Stimulated activated CD4-positive, alpha-beta T cell treated with anti-CD3 and anti-CD28 coated beads, Interleukin-2, amount 100 ng/mL, for 48 hours (primary cell): ENCODE measurements at regions not wholly inside any gene's neighbourhood (a gene's known extent, or its start where the extent isn't known, plus 50 kb on each side); places are given as distances from the start of the nearest gene placed in this dataset.

Source experiments
- DNase-seq, 2 donors: peaks; one replicate each; pipeline ENCODE4 v3.0.0-alpha.2; 2020

GRCh38 chr3:106231086-106231485 is 362.3 kb upstream of the CBLB start:
- no peak for DNase-seq

GRCh38 chr3:106232956-106233355 is 364.1 kb upstream of the CBLB start:
- no peak for DNase-seq

- DNase-seq = no peak
These were observed 370.4 kb upstream of the CBLB start for GRCh38 chr3:106239195-106239697.

GRCh38 chr3:106241593-106241992 is 372.8 kb upstream of the CBLB start:
- DNase-seq = no peak

GRCh38 chr3:106242781-106243180 is 374.0 kb upstream of the CBLB start:
- DNase-seq = no peak

- DNase-seq = no peak
These were observed 376.6 kb upstream of the CBLB start for GRCh38 chr3:106245400-106245799.

- DNase-seq = no peak
These were observed 379.3 kb upstream of the CBLB start for GRCh38 chr3:106247902-106248684.

GRCh38 chr3:106249159-106249558 is 380.3 kb upstream of the CBLB start:
- DNase-seq = no peak

GRCh38 chr3:106249981-106250380 is 381.2 kb upstream of the CBLB start:
- DNase-seq = no peak

GRCh38 chr3:106251160-106251892 is 382.5 kb upstream of the CBLB start:
- no peak for DNase-seq

GRCh38 chr3:106255870-106256248 is 387.0 kb upstream of the CBLB start:
- no peak for DNase-seq

- no peak for DNase-seq
These were observed 387.6 kb upstream of the CBLB start for GRCh38 chr3:106256249-106256957.

- DNase-seq = no peak
These were observed 388.4 kb upstream of the CBLB start for GRCh38 chr3:106257172-106257571.

GRCh38 chr3:106261396-106261795 is 392.6 kb upstream of the CBLB start:
- DNase-seq = no peak

- no peak for DNase-seq
These were observed 393.3 kb upstream of the CBLB start for GRCh38 chr3:106261915-106262683.

GRCh38 chr3:106263011-106263410 is 394.2 kb upstream of the CBLB start:
- DNase-seq = no peak

- no peak for DNase-seq
These were observed 394.7 kb upstream of the CBLB start for GRCh38 chr3:106263546-106263945.

GRCh38 chr3:106265704-106266103 is 396.9 kb upstream of the CBLB start:
- no peak for DNase-seq

- DNase-seq = no peak
These were observed 399.9 kb upstream of the CBLB start for GRCh38 chr3:106268696-106269095.

GRCh38 chr3:106272302-106272701 is 403.5 kb upstream of the CBLB start:
- no peak for DNase-seq

- DNase-seq = no peak
These were observed 406.8 kb upstream of the CBLB start for GRCh38 chr3:106275592-106275991.

- no peak for DNase-seq
These were observed 407.3 kb upstream of the CBLB start for GRCh38 chr3:106276151-106276550.
